B cell (primary cell): ENCODE measurements at regions not wholly inside any gene's neighbourhood (a gene's known extent, or its start where the extent isn't known, plus 50 kb on each side); places are given as distances from the start of the nearest gene placed in this dataset.

Source experiments
- ATAC-seq: fragments of 200-7000 bp; cut with Tn5 transposase; one replicate; pipeline ENCODE4 v1.10.0; 2021; ENCODE audit warnings: low read depth, mild to moderate bottlenecking, moderate number of reproducible peaks, moderate library complexity
- CTCF ChIA-PET: fragments of 350-600 bp; sonication (Branson Sonifier 250); formaldehyde crosslinking; loops from one replicate; lab custom pipeline; 2021; ENCODE audit warnings: antibody characterized with exemption, inconsistent platforms; lab: Charles Lee
- POLR2A ChIA-PET: fragments of 350-600 bp; sonication (Branson Sonifier 250); formaldehyde crosslinking; loops from one replicate; lab custom pipeline; 2021; ENCODE audit warnings: antibody characterized with exemption; lab: Charles Lee
- DNase-seq: peaks from one replicate; pipeline ENCODE4 v3.0.0; 2013
- H2AFZ ChIP-seq: 2 replicates; pipeline ENCODE4 v1.6.1; 2012; ENCODE audit warnings: mild to moderate bottlenecking, low read depth, low read length; ENCODE audit not compliant: insufficient read depth, poor library complexity, severe bottlenecking
- H3K27ac ChIP-seq, 2 donors: 1 replicate in 1 of 2; 2 replicates in 1 of 2; pipeline ENCODE4 v1.5.1; 2012 to 2013; ENCODE audit warnings: low read length in 2 of 2, mild to moderate bottlenecking in 2 of 2, moderate library complexity in 1 of 2
- H3K27me3 ChIP-seq, 4 experiments: fragments of 200-600 bp in 1 of 4; sonication (generic) in 1 of 4; replicated peaks in 1 of 4; 1 replicate in 2 of 4; 2 replicates in 2 of 4; pipeline versions ENCODE4 v1.6.1 to v1.7.0; 2013 to 2016; ENCODE audit warnings: low read length in 3 of 4, mild to moderate bottlenecking in 2 of 4, mixed read lengths in 1 of 4, moderate library complexity in 1 of 4; ENCODE audit not compliant: insufficient read depth in 4 of 4, control insufficient read depth in 3 of 4; ENCODE audit errors: control extremely low read depth in 1 of 4
- H3K36me3 ChIP-seq, 2 experiments: replicated peaks in 1 of 2; 1 replicate in 1 of 2; 2 replicates in 1 of 2; pipeline versions ENCODE4 v1.6.1 to v1.7.1; 2013; ENCODE audit warnings: low read length in 1 of 2; ENCODE audit not compliant: insufficient read depth in 2 of 2, control insufficient read depth in 1 of 2; ENCODE audit errors: control extremely low read depth in 1 of 2, extremely low read depth in 1 of 2
- H3K4me1 ChIP-seq, 2 donors: fragments of 200-600 bp in 1 of 2; sonication (generic) in 1 of 2; 1 replicate in 1 of 2; 2 replicates in 1 of 2; pipeline versions ENCODE4 v1.5.1 to v1.6.1; 2013 to 2017; ENCODE audit warnings: low read length in 2 of 2; ENCODE audit not compliant: control insufficient read depth in 2 of 2, insufficient read depth in 2 of 2
- H3K4me2 ChIP-seq: replicated peaks from 2 replicates; pipeline ENCODE3; 2012; ENCODE audit warnings: mild to moderate bottlenecking, low read depth, low read length; ENCODE audit not compliant: poor library complexity, severe bottlenecking
- H3K4me3 ChIP-seq, 5 experiments: fragments of 200-600 bp in 1 of 5; sonication (generic) in 1 of 5; 1 replicate in 3 of 5; 2 replicates in 2 of 5; pipeline versions ENCODE4 v1.5.1 to v1.7.0; 2011 to 2016; ENCODE audit warnings: low read length in 4 of 5, mild to moderate bottlenecking in 4 of 5, low read depth in 2 of 5, control low read depth in 1 of 5, moderate library complexity in 1 of 5; ENCODE audit not compliant: insufficient read depth in 1 of 5; ENCODE audit errors: control extremely low read depth in 1 of 5, extremely low read depth in 1 of 5
- H3K79me2 ChIP-seq: fragments of 200-600 bp; sonication (generic); one replicate; pipeline ENCODE4 v1.6.0; 2016; ENCODE audit warnings: low read length; ENCODE audit not compliant: control insufficient read depth, insufficient read depth
- H3K9ac ChIP-seq: fragments of 200-600 bp; sonication (generic); 2 replicates; pipeline ENCODE4 v1.6.1; 2017; ENCODE audit warnings: mild to moderate bottlenecking, low read length, moderate library complexity
- H3K9me3 ChIP-seq, 3 donors: one replicate each; pipeline versions ENCODE4 v1.6.1 to v1.7.1; 2013; ENCODE audit warnings: low read length in 2 of 3; ENCODE audit not compliant: control insufficient read depth in 2 of 3, insufficient read depth in 1 of 3; ENCODE audit errors: control extremely low read depth in 1 of 3
- H4K20me1 ChIP-seq: 2 replicates; pipeline ENCODE4 v1.6.0; 2012; ENCODE audit warnings: mild to moderate bottlenecking, low read length; ENCODE audit not compliant: insufficient read depth, control insufficient read depth, poor library complexity, severe bottlenecking
- H3K27ac Mint-ChIP-seq: one replicate; pipeline ENCODE4 v1.8.0; 2021; ENCODE audit warnings: mixed read lengths
- H3K27me3 Mint-ChIP-seq: one replicate; pipeline ENCODE4 v1.8.0; 2021; ENCODE audit warnings: mixed read lengths
- H3K4me1 Mint-ChIP-seq: one replicate; pipeline ENCODE4 v1.8.0; 2021; ENCODE audit warnings: mixed read lengths
- H3K4me3 Mint-ChIP-seq: one replicate; pipeline ENCODE4 v1.8.0; 2021; ENCODE audit warnings: mixed read lengths
- H3K9me3 Mint-ChIP-seq: one replicate; pipeline ENCODE4 v1.8.0; 2022; ENCODE audit warnings: mixed read lengths; ENCODE audit not compliant: insufficient read depth
- EZH2 ChIP-seq: IDR thresholded peaks from 2 replicates; pipeline ENCODE4 v1.6.1; 2012; ENCODE audit warnings: borderline replicate concordance, low read depth, mild to moderate bottlenecking, moderate library complexity, low read length; ENCODE audit not compliant: insufficient read depth, poor library complexity, severe bottlenecking
- WGBS: methylation state at CpG from one replicate; pipeline ENCODE4 v1.1.5; 2013; ENCODE audit warnings: missing lambda C conversion rate; ENCODE audit not compliant: insufficient coverage; 5-methylcytosine and 5-hydroxymethylcytosine counted together
- intact Hi-C: fragments of 100-400 bp; cut with micrococcal nuclease; formaldehyde crosslinking; loops from one replicate; pipeline ENCODE4 v1.10.0; 2022
- TF ChIP-seq, protein P1 (sequence below): fragments of 200-600 bp; IDR thresholded peaks from one replicate; pipeline ENCODE4 v1.8.0; 2022; ENCODE audit warnings: antibody characterized with exemption, mild to moderate bottlenecking

DNA sequence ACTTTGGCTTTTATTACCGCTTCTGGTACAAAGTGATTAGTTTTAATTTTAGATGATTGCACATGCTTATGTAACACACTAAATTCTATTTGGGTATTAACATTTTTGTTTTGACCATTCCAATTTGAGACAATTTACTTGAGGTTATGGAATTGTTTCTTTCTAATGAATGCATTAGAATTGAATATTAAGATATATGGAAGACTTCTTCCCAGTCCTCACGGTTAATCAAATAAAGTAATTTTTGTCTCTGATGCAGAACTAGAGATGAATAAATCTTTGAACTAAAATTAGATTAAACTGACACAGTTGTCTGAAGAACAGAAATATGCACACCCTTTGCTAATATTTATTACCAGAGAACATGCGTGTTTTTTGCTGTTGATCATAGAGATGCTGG lies 127.1 kb upstream of the FBXL17 start:
- Mint-ChIP-seq H3K27ac (no peak overlapping the region), H3K9me3 (no peaks in the 10 kb centered on the region), H3K4me3 (no peak overlapping the region), H3K27me3 (peaks cover 24% of the 10 kb centered on the region), H3K4me1 (no peaks in the 10 kb centered on the region)
- CTCF ChIA-PET = no interaction called here
- Histone ChIP-seq H3K27ac (no peak overlapping the region), H3K79me2 (no peaks in the 10 kb centered on the region), H3K4me3 (no peak overlapping the region), H3K4me1 (no peaks in the 10 kb centered on the region), H3K4me2 (no peak overlapping the region), H3K36me3 (no peaks in the 10 kb centered on the region), H2AFZ (no peak overlapping the region), H3K27me3 (peaks cover 0 to 3% (median 0%) of the 10 kb centered on the region in 4 experiments), H3K9ac (no peak overlapping the region), H3K9me3 (no peaks in the 10 kb centered on the region), H4K20me1 (no peaks in the 10 kb centered on the region)
- WGBS = no CpG with 5 or more reads among the region's 3 CpGs
- ATAC-seq (no peak), DNase-seq (no peak)
- intact Hi-C loops = no loop called here
- POLR2A ChIA-PET = no interaction called here
- no peak for TF ChIP-seq EZH2

DNA sequence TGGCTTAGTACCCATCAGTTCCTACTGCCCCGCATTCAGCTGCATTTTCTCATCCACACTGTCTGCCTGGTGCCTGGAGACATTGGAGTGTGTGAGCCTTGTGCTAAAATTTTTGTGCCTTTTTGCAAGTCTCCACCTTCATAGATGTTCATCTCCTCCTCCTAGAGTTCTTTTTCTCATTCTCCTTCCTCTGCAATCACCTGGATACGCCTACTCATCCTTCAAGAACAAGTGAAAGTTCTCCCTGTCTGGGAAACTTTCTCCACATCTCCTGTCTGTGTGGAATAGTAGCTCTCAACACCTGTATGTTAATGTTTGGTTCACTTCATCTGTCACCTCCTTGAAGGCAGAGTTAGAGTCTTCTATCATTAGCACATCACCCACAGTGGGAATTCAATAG lies 125.7 kb upstream of the FBXL17 start:
- Histone ChIP-seq H3K9ac (no peak overlapping the region), H3K9me3 (no peaks in the 10 kb centered on the region), H3K27me3 (peaks cover 0 to 3% (median 0%) of the 10 kb centered on the region in 4 experiments), H3K27ac (no peak overlapping the region), H3K79me2 (no peaks in the 10 kb centered on the region), H3K4me3 (no peak overlapping the region), H4K20me1 (no peaks in the 10 kb centered on the region), H2AFZ (no peak overlapping the region), H3K36me3 (no peaks in the 10 kb centered on the region), H3K4me2 (no peak overlapping the region), H3K4me1 (no peaks in the 10 kb centered on the region)
- Mint-ChIP-seq H3K9me3 (no peaks in the 10 kb centered on the region), H3K4me1 (no peaks in the 10 kb centered on the region), H3K27me3 (peaks cover 19% of the 10 kb centered on the region), H3K4me3 (no peak overlapping the region), H3K27ac (no peak overlapping the region)
- CTCF ChIA-PET = no interaction called here
- ATAC-seq (no peak), DNase-seq (no peak)
- WGBS = no CpG with 5 or more reads among the region's 2 CpGs
- POLR2A ChIA-PET = no interaction called here
- no peak for TF ChIP-seq EZH2
- TF ChIP-seq, protein P1, sequence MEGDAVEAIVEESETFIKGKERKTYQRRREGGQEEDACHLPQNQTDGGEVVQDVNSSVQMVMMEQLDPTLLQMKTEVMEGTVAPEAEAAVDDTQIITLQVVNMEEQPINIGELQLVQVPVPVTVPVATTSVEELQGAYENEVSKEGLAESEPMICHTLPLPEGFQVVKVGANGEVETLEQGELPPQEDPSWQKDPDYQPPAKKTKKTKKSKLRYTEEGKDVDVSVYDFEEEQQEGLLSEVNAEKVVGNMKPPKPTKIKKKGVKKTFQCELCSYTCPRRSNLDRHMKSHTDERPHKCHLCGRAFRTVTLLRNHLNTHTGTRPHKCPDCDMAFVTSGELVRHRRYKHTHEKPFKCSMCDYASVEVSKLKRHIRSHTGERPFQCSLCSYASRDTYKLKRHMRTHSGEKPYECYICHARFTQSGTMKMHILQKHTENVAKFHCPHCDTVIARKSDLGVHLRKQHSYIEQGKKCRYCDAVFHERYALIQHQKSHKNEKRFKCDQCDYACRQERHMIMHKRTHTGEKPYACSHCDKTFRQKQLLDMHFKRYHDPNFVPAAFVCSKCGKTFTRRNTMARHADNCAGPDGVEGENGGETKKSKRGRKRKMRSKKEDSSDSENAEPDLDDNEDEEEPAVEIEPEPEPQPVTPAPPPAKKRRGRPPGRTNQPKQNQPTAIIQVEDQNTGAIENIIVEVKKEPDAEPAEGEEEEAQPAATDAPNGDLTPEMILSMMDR = no peak
- intact Hi-C loops = no loop called here
